ENCODE measurements at regions not wholly inside any gene's neighbourhood (a gene's known extent, or its start where the extent isn't known, plus 50 kb on each side); places are given as distances from the start of the nearest gene placed in this dataset.

GRCh38 chr2:424306-425171 lies 136.6 kb upstream of the ALKAL2 start:
- no peak for DNase-seq

DNA sequence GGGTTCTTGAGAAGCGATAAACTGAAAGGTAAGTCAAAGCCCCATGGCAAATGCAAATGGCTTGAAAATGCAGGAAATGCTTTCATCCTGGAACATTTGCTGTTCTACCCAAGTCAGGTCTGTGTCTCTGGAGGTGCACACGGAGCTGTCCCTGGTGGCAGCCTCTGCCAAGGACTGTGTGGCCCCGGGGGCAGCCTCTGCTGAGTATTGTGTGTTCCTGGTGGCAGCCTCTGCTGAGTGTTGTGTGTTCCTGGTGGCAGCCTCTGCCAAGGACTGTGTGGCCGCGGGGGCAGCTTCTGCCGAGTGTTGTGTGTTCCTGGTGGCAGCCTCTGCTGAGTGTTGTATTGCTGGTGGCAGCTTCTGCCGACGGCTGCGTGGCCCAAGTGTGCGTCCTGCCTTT lies 135.6 kb upstream of the ALKAL2 start:
- no peak for DNase-seq

- DNase-seq, result no peak
Observed at GRCh38 chr2:422676-423435, 135.0 kb upstream of the ALKAL2 start.

DNA sequence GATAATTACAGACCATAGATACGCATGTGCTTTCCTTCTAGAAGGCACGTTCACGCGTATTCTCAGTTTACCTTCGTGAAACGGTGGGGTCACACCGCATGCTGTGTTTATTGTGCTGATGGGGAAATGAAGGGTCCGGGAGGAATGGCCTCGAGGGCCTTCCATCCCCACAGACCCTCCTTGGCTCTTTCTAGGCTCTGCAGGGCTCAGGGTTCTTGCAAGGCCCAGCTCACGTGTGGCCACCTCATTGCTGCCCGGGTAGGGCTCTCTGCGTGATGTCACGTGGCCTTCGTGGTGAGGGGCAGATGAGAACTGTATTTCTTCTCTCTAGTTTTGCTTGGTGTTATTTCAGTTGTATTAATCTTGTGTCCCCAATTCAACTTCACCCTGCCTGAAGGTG lies 133.5 kb upstream of the ALKAL2 start:
- no peak for DNase-seq

DNA sequence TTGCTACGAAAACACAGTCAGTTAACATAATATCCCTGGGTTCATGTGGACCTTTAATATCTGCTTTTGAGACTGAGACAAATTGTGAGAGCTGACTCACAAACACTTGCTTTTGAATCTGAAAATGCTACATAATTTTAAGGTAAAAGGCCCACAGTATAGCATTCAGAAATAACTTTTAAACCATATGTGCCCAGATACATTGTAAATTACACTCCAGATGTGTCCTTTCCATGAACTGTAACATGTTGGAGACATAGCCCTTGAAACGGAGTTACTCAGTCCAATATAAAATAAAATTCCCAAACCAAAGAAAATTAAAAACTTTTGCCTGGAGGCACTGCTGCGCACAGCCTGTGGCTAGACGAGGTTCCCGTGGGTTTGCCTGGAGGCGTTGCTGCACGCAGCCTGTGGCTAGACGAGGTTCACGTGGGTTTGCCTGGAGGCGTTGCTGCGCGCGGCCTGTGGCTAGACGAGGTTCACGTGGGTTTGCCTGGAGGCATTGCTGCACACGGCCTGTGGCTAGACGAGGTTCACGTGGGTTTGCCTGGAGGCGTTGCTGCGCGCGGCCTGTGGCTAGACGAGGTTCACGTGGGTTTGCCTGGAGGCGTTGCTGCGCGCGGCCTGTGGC lies 131.9 kb upstream of the ALKAL2 start:
- no peak for DNase-seq

- no peak for DNase-seq
Observed at GRCh38 chr2:417662-418061, 129.8 kb upstream of the ALKAL2 start.

DNA sequence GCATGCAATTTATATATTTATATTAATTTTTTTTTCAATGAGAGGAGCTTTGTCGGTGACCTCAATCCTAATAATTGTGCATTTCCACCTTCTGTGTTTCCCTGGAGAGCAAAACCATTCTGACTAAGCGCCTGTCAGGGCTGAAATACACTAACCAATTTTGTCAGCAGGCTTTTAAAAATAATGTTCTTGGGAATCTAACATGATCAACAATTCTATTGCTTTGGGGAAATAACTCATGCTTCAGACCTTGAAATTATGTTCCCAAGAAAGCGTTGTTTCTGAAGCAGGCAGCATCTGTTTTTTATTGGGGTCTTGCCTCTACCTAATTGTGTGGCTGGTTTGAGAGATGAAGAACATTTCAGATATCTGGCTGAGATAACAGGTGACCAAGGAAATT lies 129.1 kb upstream of the ALKAL2 start:
- DNase-seq, result no peak

GRCh38 chr2:415986-416610 lies 128.2 kb upstream of the ALKAL2 start:
- no peak for DNase-seq

DNA sequence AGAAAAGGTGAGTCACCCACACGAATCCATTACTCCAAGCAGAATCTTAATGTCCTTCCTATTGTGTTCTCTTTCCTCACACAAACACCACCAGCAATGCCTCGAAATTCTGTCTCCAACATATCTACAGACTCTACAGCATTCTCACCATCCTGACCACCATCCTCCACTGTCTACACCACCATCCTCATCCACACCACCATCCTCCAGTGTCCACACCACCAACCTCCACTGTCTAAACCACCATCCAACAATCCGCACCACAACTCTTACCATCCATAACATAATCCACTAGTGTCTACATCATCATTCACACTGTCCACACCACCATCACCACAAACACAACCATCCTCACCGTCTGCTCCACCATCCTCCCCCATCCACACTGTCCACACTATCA lies 121.6 kb upstream of the ALKAL2 start:
- no peak for DNase-seq

- no peak for DNase-seq
Observed at GRCh38 chr2:407630-408029, 119.7 kb upstream of the ALKAL2 start.

DNA sequence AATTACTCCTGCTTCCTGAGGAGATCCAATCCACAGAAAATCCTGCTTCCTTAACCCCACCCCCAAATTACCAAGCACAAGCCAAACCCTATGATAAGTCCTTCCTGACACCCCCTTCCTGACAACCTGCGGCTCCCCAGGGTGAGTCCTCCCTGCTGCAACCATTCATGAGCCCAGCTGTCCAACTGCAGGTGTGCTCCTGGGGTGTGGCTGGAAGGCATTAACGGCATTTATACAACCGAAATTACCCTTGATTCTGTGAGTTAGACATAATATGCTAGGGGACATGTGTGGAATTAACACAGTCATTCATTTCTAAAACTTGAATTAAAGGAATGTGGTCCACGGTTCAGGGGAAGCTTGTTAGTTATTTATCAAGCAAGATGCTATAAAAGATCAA lies 119.0 kb upstream of the ALKAL2 start:
- DNase-seq, result no peak

GRCh38 chr2:406231-406630 lies 118.3 kb upstream of the ALKAL2 start:
- DNase-seq, result no peak

- DNase-seq, result no peak
Observed at GRCh38 chr2:404581-404980, 116.7 kb upstream of the ALKAL2 start.

DNA sequence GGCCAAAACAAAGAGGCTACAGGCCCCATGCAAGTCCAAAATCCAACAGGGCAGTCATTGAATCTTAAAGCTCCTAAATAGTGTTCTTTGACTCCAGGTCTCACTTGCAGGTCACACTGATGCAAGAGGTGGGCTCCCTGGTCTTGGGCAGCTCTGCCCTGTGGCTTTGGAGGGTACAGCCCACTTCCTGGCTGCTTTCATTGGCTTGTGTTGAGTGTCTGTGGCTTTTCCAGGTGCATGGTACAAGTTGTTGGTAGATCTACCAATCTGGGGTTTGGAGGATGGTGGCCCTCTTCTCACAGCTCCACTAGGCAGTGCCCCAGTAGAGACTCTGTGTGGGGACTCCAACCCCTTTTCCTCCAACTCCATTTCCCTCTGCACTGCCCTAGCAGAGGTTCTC lies 115.8 kb upstream of the ALKAL2 start:
- no peak for DNase-seq

DNA sequence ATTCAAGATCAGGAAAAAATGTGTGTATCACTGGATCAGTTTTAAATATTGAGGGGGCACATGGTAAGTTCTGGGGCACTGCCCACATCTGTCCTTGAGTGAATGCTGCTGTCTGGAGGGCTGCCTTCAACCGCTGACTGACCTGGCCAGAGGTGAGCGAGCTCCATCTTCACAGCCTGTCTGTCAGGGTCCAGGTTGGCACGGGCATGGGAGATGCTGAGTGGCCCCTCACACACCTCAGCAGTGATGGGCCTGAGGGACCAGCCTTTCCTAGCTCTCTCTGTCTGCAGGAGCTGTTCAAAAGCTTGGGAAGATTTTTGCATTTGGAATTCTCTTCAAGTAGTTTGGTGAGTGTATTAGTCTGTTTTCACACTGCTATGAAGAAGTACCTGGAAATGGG lies 114.8 kb upstream of the ALKAL2 start:
- no peak for DNase-seq

- DNase-seq, result no peak
Observed at GRCh38 chr2:402206-402605, 114.3 kb upstream of the ALKAL2 start.

GRCh38 chr2:401019-401679 lies 113.3 kb upstream of the ALKAL2 start:
- DNase-seq, result no peak

DNA sequence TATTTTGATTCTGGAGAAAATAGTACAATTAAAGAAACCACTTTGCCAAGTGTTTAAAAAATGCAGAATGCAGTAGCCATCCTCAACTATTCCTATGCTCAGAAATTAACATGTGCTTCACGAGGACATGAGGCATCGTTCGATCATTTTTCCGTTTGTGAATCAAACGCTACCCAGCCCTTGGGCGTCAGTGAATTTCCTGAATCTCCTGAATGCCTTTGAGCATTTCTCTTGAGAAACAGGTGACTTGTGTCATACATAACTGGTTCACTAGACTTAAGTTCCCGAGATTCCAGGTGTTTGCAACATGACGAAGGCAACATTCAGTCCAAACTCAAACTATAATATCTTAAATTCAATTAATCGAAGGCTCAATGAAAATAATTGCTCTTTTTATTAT lies 110.0 kb upstream of the ALKAL2 start:
- DNase-seq, result no peak

GRCh38 chr2:397521-397920 lies 109.6 kb upstream of the ALKAL2 start:
- no peak for DNase-seq

DNA sequence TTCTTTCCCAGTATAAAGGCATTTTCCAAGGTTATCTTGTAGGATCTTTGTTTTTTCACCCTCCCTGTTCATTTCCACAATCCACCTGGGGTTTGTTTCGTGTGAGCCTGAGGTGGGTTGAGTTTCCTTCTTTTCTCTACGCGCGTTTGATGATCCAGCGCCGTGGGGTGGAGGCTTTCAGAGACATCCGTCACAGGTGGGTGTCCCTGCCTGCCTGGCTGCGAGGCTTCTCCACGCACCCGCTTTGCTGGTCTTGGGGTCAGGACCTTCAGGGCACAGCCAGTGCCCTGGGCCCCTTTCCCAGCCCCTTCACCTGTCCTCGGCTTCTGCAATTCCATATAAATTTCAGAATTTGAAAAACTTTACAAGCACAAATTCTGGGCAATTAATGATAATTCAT lies 109.0 kb upstream of the ALKAL2 start:
- no peak for DNase-seq

GRCh38 chr2:395886-396285 lies 108.0 kb upstream of the ALKAL2 start:
- DNase-seq, result no peak

GRCh38 chr2:393711-394696 lies 106.1 kb upstream of the ALKAL2 start:
- DNase-seq, result peak; percentile 1

Data from NCI-H1048 (cell line).